ENCODE measurements at regions not wholly inside any gene's neighbourhood (a gene's known extent, or its start where the extent isn't known, plus 50 kb on each side); places are given as distances from the start of the nearest gene placed in this dataset.
"Not testable (repeated sequence)": the region's sequence is repeated elsewhere in the genome, so short reads cannot be mapped to it uniquely, and the experiment has no call there.

- in situ Hi-C loops (cut with HindIII; ENCODE audit: low pct_unique_long_range_greater_than_20kb, low sequenced_read_pairs), result no loop called here
- DNase-seq (ENCODE audit: low read depth in 1 of 2, low spot score in 1 of 2), result no peak
- no peak for TF ChIP-seq JUND (IDR thresholded peaks at IDR 0.05; ENCODE audit: low read depth)
Observed at GRCh38 chr11:15347969-15348734, 233.4 kb downstream of the INSC start.

- TF ChIP-seq JUND (IDR thresholded peaks at IDR 0.05; ENCODE audit: low read depth), result no peak
- in situ Hi-C loops (cut with HindIII; ENCODE audit: low pct_unique_long_range_greater_than_20kb, low sequenced_read_pairs), result no loop called here
- no peak for DNase-seq (ENCODE audit: low read depth in 1 of 2, low spot score in 1 of 2)
Observed at GRCh38 chr11:15349413-15349812, 234.7 kb downstream of the INSC start.

- in situ Hi-C loops (cut with HindIII; ENCODE audit: low pct_unique_long_range_greater_than_20kb, low sequenced_read_pairs), result no loop called here
Observed at GRCh38 chr11:15361316-15361715, 246.6 kb downstream of the INSC start.

GRCh38 chr11:15365286-15365685, 250.6 kb downstream of the INSC start:
- in situ Hi-C loops (cut with HindIII; ENCODE audit: low pct_unique_long_range_greater_than_20kb, low sequenced_read_pairs); DNase-seq (ENCODE audit: low read depth in 1 of 2, low spot score in 1 of 2): not testable (repeated sequence)

More at GRCh38 chr11:15361316-15361715, 246.6 kb downstream of the INSC start:
- no peak for TF ChIP-seq JUND (IDR thresholded peaks at IDR 0.05; ENCODE audit: low read depth)
- no peak for DNase-seq (ENCODE audit: low read depth in 1 of 2, low spot score in 1 of 2)

- DNase-seq (ENCODE audit: low read depth in 1 of 2, low spot score in 1 of 2), result no peak
- no peak for TF ChIP-seq JUND (IDR thresholded peaks at IDR 0.05; ENCODE audit: low read depth)
- in situ Hi-C loops (cut with HindIII; ENCODE audit: low pct_unique_long_range_greater_than_20kb, low sequenced_read_pairs), result no loop called here
Observed at GRCh38 chr11:15367695-15368094, 253.0 kb downstream of the INSC start.

- in situ Hi-C loops (cut with HindIII; ENCODE audit: low pct_unique_long_range_greater_than_20kb, low sequenced_read_pairs), result no loop called here
- DNase-seq (ENCODE audit: low read depth in 1 of 2, low spot score in 1 of 2), result no peak
- no peak for TF ChIP-seq JUND (IDR thresholded peaks at IDR 0.05; ENCODE audit: low read depth)
Observed at GRCh38 chr11:15370495-15371147, 255.9 kb downstream of the INSC start.

- TF ChIP-seq JUND (IDR thresholded peaks at IDR 0.05; ENCODE audit: low read depth), result no peak
- in situ Hi-C loops (cut with HindIII; ENCODE audit: low pct_unique_long_range_greater_than_20kb, low sequenced_read_pairs), result no loop called here
- DNase-seq (ENCODE audit: low read depth in 1 of 2, low spot score in 1 of 2), result no peak
Observed at GRCh38 chr11:15371533-15371932, 256.8 kb downstream of the INSC start.

GRCh38 chr11:15374418-15374817, 259.7 kb downstream of the INSC start:
- DNase-seq (ENCODE audit: low read depth in 1 of 2, low spot score in 1 of 2), result no peak
- in situ Hi-C loops (cut with HindIII; ENCODE audit: low pct_unique_long_range_greater_than_20kb, low sequenced_read_pairs), result no loop called here
- no peak for TF ChIP-seq JUND (IDR thresholded peaks at IDR 0.05; ENCODE audit: low read depth)

- TF ChIP-seq JUND (IDR thresholded peaks at IDR 0.05; ENCODE audit: low read depth), result no peak
- DNase-seq (ENCODE audit: low read depth in 1 of 2, low spot score in 1 of 2), result no peak
- in situ Hi-C loops (cut with HindIII; ENCODE audit: low pct_unique_long_range_greater_than_20kb, low sequenced_read_pairs), result no loop called here
Observed at GRCh38 chr11:15378941-15379340, 264.2 kb downstream of the INSC start.

- no peak for DNase-seq (ENCODE audit: low read depth in 1 of 2, low spot score in 1 of 2)
- in situ Hi-C loops (cut with HindIII; ENCODE audit: low pct_unique_long_range_greater_than_20kb, low sequenced_read_pairs), result no loop called here
- no peak for TF ChIP-seq JUND (IDR thresholded peaks at IDR 0.05; ENCODE audit: low read depth)
Observed at GRCh38 chr11:15379483-15379882, 264.8 kb downstream of the INSC start.

- in situ Hi-C loops (cut with HindIII; ENCODE audit: low pct_unique_long_range_greater_than_20kb, low sequenced_read_pairs), result no loop called here
- DNase-seq (ENCODE audit: low read depth in 1 of 2, low spot score in 1 of 2), result no peak
- no peak for TF ChIP-seq JUND (IDR thresholded peaks at IDR 0.05; ENCODE audit: low read depth)
Observed at GRCh38 chr11:15390857-15391256, 276.1 kb downstream of the INSC start.

- TF ChIP-seq JUND (IDR thresholded peaks at IDR 0.05; ENCODE audit: low read depth), result no peak
- DNase-seq (ENCODE audit: low read depth in 1 of 2, low spot score in 1 of 2), result no peak
- in situ Hi-C loops (cut with HindIII; ENCODE audit: low pct_unique_long_range_greater_than_20kb, low sequenced_read_pairs), result no loop called here
Observed at GRCh38 chr11:15396778-15397177, 282.1 kb downstream of the INSC start.

GRCh38 chr11:15406851-15407351, 292.2 kb downstream of the INSC start:
- no peak for TF ChIP-seq JUND (IDR thresholded peaks at IDR 0.05; ENCODE audit: low read depth)
- in situ Hi-C loops (cut with HindIII; ENCODE audit: low pct_unique_long_range_greater_than_20kb, low sequenced_read_pairs), result no loop called here
- no peak for DNase-seq (ENCODE audit: low read depth in 1 of 2, low spot score in 1 of 2)
